Right cardiac atrium (tissue), 5 donors: ENCODE measurements at regions not wholly inside any gene's neighbourhood (a gene's known extent, or its start where the extent isn't known, plus 50 kb on each side); places are given as distances from the start of the nearest gene placed in this dataset.

Source experiments
- ATAC-seq, 2 donors: fragments of 200-7000 bp; cut with Tn5 transposase; one replicate each; pipeline versions ENCODE4 v1.8.0 to v1.9.1; 2020; ENCODE audit warnings: moderate library complexity in 2 of 2, mild to moderate bottlenecking in 1 of 2
- DNase-seq, 3 donors: peaks; one replicate each; pipeline ENCODE4 v3.0.0-alpha.2; 2020
- H3K27ac ChIP-seq: one replicate; pipeline ENCODE4 v1.5.1; 2013; ENCODE audit warnings: mild to moderate bottlenecking, low read length, control low read depth, moderate library complexity
- H3K27me3 ChIP-seq: one replicate; pipeline ENCODE4 v1.6.1; 2013; ENCODE audit not compliant: control insufficient read depth, insufficient read depth
- H3K4me1 ChIP-seq: one replicate; pipeline ENCODE4 v1.6.1; 2013; ENCODE audit warnings: low read length; ENCODE audit not compliant: control insufficient read depth, insufficient read depth
- H3K4me3 ChIP-seq: one replicate; pipeline ENCODE4 v1.5.1; 2013; ENCODE audit warnings: low read length, control low read depth
- H3K9me3 ChIP-seq: one replicate; pipeline ENCODE4 v1.6.1; 2013; ENCODE audit warnings: low read length; ENCODE audit not compliant: control insufficient read depth
- WGBS: extraction: QIAGEN DNeasy Blood & Tissue Kit; methylation state at CpG from one replicate; pipeline ENCODE4 v1.1.7; 2013; 5-methylcytosine and 5-hydroxymethylcytosine counted together
- intact Hi-C, 4 donors: fragments of 100-400 bp; cut with DNase I; formaldehyde crosslinking; loops; one replicate each; pipeline versions ENCODE4 v1.11.0 to v1.14.0; 2022 to 2023
- donor health status: healthy with polysubstance abuse.
- donor health status: DM: no; HTN: yes; CAD: no.
- donor health status: DM: no; HTN: no; CAD: no.
- donor health status: DM: no; HTN: yes; CAD: no; lungs with severe emphysema.
- donor health status: DM: yes; HTN: yes; CAD: no.

- WGBS: 61% methylated on average over 3 of the region's 3 CpGs
- no peak for ATAC-seq
- no peak for DNase-seq
- H3K9me3 ChIP-seq: no peaks in the 10 kb centered on the region
- no peak overlapping the region for H3K27ac ChIP-seq
- no peaks in the 10 kb centered on the region for H3K27me3 ChIP-seq
- H3K4me1 ChIP-seq: no peaks in the 10 kb centered on the region
- no peak overlapping the region for H3K4me3 ChIP-seq
- intact Hi-C loops: no loop called here
These were observed 934.3 kb downstream of the TBC1D22A start for GRCh38 chr22:47696776-47697175.

GRCh38 chr22:47695176-47695575, 932.7 kb downstream of the TBC1D22A start:
- DNase-seq (no peak), ATAC-seq (no peak)
- no peak overlapping the region for H3K27ac ChIP-seq
- no peaks in the 10 kb centered on the region for H3K27me3 ChIP-seq
- H3K9me3 ChIP-seq: no peaks in the 10 kb centered on the region
- intact Hi-C loops: no loop called here
- 90% methylated on average over 5 of the region's 5 CpGs for WGBS
- H3K4me1 ChIP-seq: no peaks in the 10 kb centered on the region
- H3K4me3 ChIP-seq: no peak overlapping the region

DNA sequence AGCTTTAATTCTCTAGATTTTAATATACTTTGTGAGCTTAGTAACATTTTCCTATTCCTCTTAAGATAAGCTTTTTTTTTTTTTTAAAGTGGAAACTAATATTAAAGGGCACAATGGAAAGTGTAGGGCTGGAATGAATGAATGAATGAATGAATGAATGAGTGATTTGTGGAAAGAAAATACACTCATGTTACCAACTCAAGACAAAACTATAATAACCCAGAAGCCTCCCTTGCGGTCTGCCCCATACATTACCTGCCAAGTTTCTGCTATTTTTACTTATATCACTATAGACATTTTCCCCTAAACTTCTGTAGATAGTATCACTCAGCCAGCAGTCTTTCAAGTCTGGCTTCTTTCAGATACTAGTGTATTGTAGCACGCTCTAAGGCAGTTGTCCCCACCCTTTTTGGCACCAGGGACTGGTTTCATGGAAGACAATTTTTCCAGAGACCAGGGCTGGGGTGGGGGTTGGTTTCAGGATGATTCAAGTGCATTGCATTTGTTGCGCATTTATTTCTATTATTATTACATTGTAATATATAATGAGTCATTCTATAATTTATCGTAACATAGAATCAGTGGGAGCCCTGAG, 932.2 kb downstream of the TBC1D22A start:
- intact Hi-C loops: no loop called here
- DNase-seq (no peak), ATAC-seq (no peak)
- Histone ChIP-seq H3K4me3 (no peak overlapping the region), H3K27ac (no peak overlapping the region), H3K9me3 (no peaks in the 10 kb centered on the region), H3K27me3 (no peaks in the 10 kb centered on the region), H3K4me1 (no peaks in the 10 kb centered on the region)
- 62% methylated on average over 4 of the region's 4 CpGs for WGBS

DNA sequence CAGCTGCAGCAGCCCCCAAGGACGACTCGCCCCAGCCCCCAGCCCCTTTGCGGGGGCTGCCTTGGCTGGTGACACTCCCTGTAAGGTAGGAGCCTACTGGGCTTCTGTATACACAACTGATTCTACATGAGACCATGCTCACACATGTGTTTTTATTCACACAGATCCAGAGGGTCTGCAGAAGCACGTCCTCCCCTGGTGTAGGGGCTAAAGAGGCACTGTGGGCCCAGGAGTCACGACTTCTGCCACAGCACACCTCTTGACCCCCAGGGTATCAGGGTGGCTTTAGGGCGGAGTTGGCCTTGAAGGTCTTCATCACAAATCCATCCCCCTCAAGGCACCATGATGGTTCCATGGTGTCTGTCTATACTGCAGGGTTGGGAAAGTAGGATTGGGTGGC, 931.2 kb downstream of the TBC1D22A start:
- no peak overlapping the region for H3K4me3 ChIP-seq
- H3K27me3 ChIP-seq: no peaks in the 10 kb centered on the region
- ATAC-seq (no peak), DNase-seq (no peak)
- no peaks in the 10 kb centered on the region for H3K9me3 ChIP-seq
- 71% methylated on average over 6 of the region's 6 CpGs for WGBS
- intact Hi-C loops: no loop called here
- no peaks in the 10 kb centered on the region for H3K4me1 ChIP-seq
- no peak overlapping the region for H3K27ac ChIP-seq

DNA sequence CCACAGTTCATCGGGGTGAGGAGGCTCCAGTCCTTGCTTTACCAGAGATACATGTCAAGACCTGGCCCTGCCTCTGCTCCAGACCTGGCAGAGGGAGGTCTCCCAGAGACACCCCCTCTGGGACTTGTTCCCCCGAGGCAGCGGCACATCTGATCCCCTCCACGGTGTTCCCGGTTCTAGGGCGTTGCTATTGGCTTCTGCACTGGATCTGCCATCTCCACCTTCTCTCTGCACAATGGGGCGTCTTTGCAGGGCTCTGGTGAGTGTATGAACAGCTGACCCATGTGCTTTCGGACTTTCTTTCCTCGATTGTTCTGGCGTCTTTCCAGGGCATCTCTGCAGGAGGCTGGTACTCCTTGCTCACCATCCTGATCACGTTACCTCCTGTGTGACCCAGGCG, 930.4 kb downstream of the TBC1D22A start:
- no peak for ATAC-seq
- intact Hi-C loops: no loop called here
- Histone ChIP-seq H3K4me1 (no peaks in the 10 kb centered on the region), H3K27ac (no peak overlapping the region), H3K9me3 (no peaks in the 10 kb centered on the region), H3K4me3 (no peak overlapping the region), H3K27me3 (no peaks in the 10 kb centered on the region)
- no peak for DNase-seq
- 78% methylated on average over 12 of the region's 12 CpGs for WGBS

DNA sequence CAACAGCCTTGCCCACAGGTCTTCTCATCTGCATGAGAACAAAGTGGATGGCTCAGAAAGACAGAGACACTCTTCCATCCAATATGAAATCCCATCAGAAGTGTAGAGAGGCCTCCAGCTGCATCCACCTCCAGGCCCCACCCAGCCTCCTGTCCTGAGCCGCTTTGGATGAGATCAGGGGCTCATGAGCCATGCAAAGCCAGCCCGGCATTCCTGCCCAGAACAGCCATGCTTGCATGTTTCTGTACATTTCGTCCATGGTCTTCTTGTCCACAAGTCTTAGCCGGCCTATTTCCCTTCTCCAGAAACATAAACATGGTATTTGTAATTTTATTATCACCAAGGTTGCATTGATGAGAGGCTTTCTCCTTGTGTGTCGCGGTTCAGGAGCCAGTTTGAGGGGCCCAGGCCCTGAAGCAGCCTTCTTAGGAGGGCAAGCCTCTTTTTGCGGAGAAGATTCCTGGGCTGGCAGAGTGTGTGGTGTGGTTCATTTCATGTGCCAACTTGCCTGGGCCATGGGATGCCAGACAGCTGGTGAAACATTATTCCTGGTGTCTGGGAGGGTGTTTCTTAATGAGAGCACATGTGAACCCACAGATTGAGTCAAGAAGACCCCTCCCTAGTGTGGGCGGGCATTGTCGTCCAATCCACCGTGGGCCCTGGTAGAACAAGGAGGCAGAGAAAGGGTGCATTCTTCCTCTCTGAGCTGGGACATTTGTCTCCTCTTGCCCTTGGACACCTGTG, 928.9 kb downstream of the TBC1D22A start:
- ATAC-seq (no peak), DNase-seq (no peak)
- Histone ChIP-seq H3K4me3 (no peak overlapping the region), H3K9me3 (no peaks in the 10 kb centered on the region), H3K4me1 (no peaks in the 10 kb centered on the region), H3K27me3 (no peaks in the 10 kb centered on the region), H3K27ac (no peak overlapping the region)
- WGBS: 93% methylated on average over 10 of the region's 10 CpGs
- intact Hi-C loops: no loop called here

DNA sequence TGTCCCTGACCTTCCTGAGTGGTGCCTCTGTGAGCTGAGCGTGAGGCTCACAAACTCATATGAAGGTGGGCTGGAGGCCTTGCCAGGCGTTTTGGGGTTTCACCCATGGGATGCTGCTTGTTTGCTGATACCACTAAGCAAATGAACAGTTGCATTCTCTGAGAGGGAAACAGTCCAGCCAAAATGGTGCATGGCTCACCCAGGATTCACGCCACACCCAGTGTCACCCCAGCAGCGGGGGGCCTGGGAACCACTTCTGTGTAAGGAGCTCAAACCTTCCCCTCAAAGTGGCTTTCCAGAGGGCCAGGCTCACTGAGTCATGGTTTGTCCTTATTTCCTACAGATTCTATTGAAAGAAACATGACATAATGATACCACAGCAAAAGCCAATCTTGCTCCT, 928.1 kb downstream of the TBC1D22A start:
- H3K27me3 ChIP-seq: no peaks in the 10 kb centered on the region
- H3K27ac ChIP-seq: no peak overlapping the region
- H3K4me1 ChIP-seq: no peaks in the 10 kb centered on the region
- 78% methylated on average over 4 of the region's 4 CpGs for WGBS
- no peak overlapping the region for H3K4me3 ChIP-seq
- no peak for ATAC-seq
- no peaks in the 10 kb centered on the region for H3K9me3 ChIP-seq
- intact Hi-C loops: no loop called here
- no peak for DNase-seq

- Histone ChIP-seq H3K4me1 (no peaks in the 10 kb centered on the region), H3K9me3 (no peaks in the 10 kb centered on the region), H3K27ac (no peak overlapping the region), H3K4me3 (no peak overlapping the region), H3K27me3 (no peaks in the 10 kb centered on the region)
- DNase-seq (no peak), ATAC-seq (no peak)
- 83% methylated on average over 2 of the region's 2 CpGs for WGBS
- intact Hi-C loops: no loop called here
These were observed 927.7 kb downstream of the TBC1D22A start for GRCh38 chr22:47690166-47690565.

DNA sequence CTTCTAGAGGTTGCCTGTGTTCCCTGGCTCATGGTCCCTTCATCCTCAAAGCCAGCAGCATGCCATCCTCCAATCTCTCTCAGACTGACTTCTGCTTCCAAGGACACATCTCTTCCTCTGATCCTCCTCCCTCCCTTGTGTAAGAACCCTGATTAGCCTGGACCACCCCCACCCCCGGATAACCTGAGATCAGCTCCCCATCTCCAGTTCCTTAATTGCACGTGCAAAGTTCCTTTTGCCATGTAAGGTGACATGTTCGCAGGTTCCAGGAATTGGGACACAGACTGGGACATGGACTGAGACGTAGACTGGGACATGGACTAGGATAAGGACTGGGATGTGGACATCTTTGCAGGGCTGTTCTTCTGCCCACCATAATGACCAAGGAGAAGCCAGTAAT, 925.3 kb downstream of the TBC1D22A start:
- ATAC-seq (no peak), DNase-seq (no peak)
- Histone ChIP-seq H3K27ac (no peak overlapping the region), H3K9me3 (peaks cover 6% of the 10 kb centered on the region), H3K4me1 (no peaks in the 10 kb centered on the region), H3K27me3 (no peaks in the 10 kb centered on the region), H3K4me3 (no peak overlapping the region)
- intact Hi-C loops: no loop called here
- whole genome bisulfite sequencing: 81% methylated on average over 4 of the region's 4 CpGs

GRCh38 chr22:47687346-47687655, 924.9 kb downstream of the TBC1D22A start:
- H3K9me3 ChIP-seq: peaks cover 6% of the 10 kb centered on the region
- 78% methylated on average over 5 of the region's 5 CpGs for WGBS
- H3K4me3 ChIP-seq: no peak overlapping the region
- no peak overlapping the region for H3K27ac ChIP-seq
- ATAC-seq: no peak
- H3K4me1 ChIP-seq: no peaks in the 10 kb centered on the region
- no peaks in the 10 kb centered on the region for H3K27me3 ChIP-seq
- no peak for DNase-seq
- intact Hi-C loops: no loop called here

DNA sequence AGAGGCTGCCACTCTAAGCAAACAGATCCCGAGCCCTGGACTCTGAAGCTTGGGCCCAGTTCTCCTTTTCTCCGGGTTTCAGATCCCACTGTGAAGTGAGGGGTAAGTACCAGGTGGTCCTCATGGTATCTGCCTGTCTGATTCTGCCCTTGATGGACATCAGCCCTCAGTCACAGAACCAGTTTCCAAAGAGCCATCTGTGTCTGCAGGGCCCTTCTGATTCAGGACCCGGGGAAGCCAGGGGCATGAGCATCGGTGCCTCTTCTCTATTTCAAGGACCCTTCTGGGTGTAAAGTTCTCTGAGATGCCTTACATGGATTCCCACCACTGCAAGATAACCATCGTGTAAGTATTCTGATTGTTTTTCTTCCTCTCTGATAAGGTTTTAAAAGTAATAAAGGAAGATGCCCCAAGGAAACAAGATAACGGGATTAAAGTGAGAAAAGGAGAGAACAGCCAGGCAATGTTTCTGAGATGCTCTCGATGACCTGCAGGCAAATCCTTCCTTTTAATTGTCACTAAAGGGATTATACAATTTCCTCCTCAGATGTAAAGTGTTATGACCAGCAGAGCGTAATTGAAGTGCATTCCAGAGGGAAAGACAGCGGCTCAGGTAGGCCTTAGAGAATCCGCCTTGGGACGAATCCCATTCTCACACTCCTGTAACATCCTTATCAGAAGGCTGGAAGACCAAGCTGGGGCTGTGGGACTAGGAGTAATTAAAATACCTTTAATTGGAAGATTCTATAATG, 924.3 kb downstream of the TBC1D22A start:
- intact Hi-C loops: no loop called here
- Histone ChIP-seq H3K27ac (no peak overlapping the region), H3K4me1 (no peaks in the 10 kb centered on the region), H3K27me3 (no peaks in the 10 kb centered on the region), H3K9me3 (peaks cover 6% of the 10 kb centered on the region), H3K4me3 (no peak overlapping the region)
- DNase-seq (no peak), ATAC-seq (no peak)
- WGBS: 64% methylated on average over 11 of the region's 11 CpGs
